ENCODE measurements at regions not wholly inside any gene's neighbourhood (a gene's known extent, or its start where the extent isn't known, plus 50 kb on each side); places are given as distances from the start of the nearest gene placed in this dataset.

DNA sequence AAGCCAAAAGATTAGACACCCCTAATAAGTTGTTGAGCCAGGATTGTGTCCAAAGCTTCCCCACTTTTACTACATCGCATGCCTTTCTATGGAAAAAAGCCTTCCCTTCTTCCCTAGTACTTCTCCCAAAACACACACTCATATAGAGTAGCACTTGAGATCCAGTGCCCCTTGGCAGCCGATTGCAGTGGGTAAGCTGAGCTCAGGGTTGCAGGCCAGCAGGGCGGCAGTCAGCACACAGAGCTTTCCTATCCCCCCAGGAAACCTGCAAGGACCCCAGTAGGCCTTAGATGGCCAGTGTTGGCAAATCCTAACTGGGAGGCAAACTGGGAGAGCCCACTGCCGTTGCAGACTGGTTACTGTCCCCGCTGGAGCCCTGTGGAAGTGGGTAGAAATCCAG lies 75.7 kb upstream of the C15orf39 start:
- TF ChIP-seq, protein P1, sequence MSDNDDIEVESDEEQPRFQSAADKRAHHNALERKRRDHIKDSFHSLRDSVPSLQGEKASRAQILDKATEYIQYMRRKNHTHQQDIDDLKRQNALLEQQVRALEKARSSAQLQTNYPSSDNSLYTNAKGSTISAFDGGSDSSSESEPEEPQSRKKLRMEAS (IDR thresholded peaks at IDR 0.05; ENCODE audit: insufficient read depth, insufficient read length), result no peak
- TF ChIP-seq CTCF (IDR thresholded peaks at IDR 0.05; ENCODE audit: extremely low read depth in 1 of 2, insufficient read depth in 1 of 2, low read depth in 1 of 2, low read length in 2 of 2) (no peak), POLR2AphosphoS5 (IDR thresholded peaks at IDR 0.05; ENCODE audit: insufficient read depth, low read depth, low read length) (no peak), GATA2 (IDR thresholded peaks at IDR 0.05; ENCODE audit: insufficient read depth, insufficient read length, low read depth, low read length) (no peak), EZH2 (IDR thresholded peaks at IDR 0.05; ENCODE audit: borderline replicate concordance, low read depth, low read length, severe bottlenecking) (no peak), POLR2A (IDR thresholded peaks at IDR 0.05; ENCODE audit: low read depth, low read length) (no peak), MYC (IDR thresholded peaks at IDR 0.05; ENCODE audit: low read depth, low read length) (no peak)

Measured in endothelial cell of umbilical vein (primary cell).